H9 (cell line): ENCODE measurements at regions not wholly inside any gene's neighbourhood (a gene's known extent, or its start where the extent isn't known, plus 50 kb on each side); places are given as distances from the start of the nearest gene placed in this dataset.

Experiments used
- DNase-seq: peaks from one replicate; pipeline ENCODE4 v3.0.0-alpha.2; 2017
- H2AFZ ChIP-seq: one replicate; pipeline ENCODE4 v1.6.1; 2013; ENCODE audit warnings: mild to moderate bottlenecking, low read length, control low read depth, moderate library complexity
- H2AK5ac ChIP-seq: 2 replicates; pipeline ENCODE4 v1.6.1; 2013; ENCODE audit warnings: low read length, control low read depth, mixed read lengths; ENCODE audit not compliant: insufficient read length
- H2BK120ac ChIP-seq: one replicate; pipeline ENCODE4 v1.6.1; 2013; ENCODE audit warnings: low read depth, mild to moderate bottlenecking, low read length, control low read depth, inconsistent platforms; ENCODE audit not compliant: poor library complexity, severe bottlenecking
- H2BK12ac ChIP-seq: 2 replicates; pipeline ENCODE4 v1.6.1; 2013; ENCODE audit warnings: low read length, control low read depth, mixed read lengths, low read depth; ENCODE audit not compliant: insufficient read length
- H2BK15ac ChIP-seq: 2 replicates; pipeline ENCODE4 v1.6.1; 2013; ENCODE audit warnings: low read depth, low read length, control low read depth
- H2BK20ac ChIP-seq: one replicate; pipeline ENCODE4 v1.6.1; 2013; ENCODE audit warnings: low read depth, mild to moderate bottlenecking, low read length, control low read depth, inconsistent platforms; ENCODE audit not compliant: poor library complexity, severe bottlenecking
- H2BK5ac ChIP-seq: 2 replicates; pipeline ENCODE4 v1.6.1; 2013; ENCODE audit warnings: low read length, control low read depth, mixed read lengths; ENCODE audit not compliant: insufficient read length
- H3K14ac ChIP-seq: 2 replicates; pipeline ENCODE4 v1.6.1; 2013; ENCODE audit warnings: low read length, control low read depth; ENCODE audit not compliant: insufficient read depth
- H3K18ac ChIP-seq: 2 replicates; pipeline ENCODE4 v1.6.1; 2013; ENCODE audit warnings: low read depth, mild to moderate bottlenecking, mixed read lengths, low read length, control low read depth; ENCODE audit not compliant: insufficient read length
- H3K23ac ChIP-seq: 2 replicates; pipeline ENCODE4 v1.6.1; 2013; ENCODE audit warnings: low read length, control low read depth, mixed read lengths, low read depth; ENCODE audit not compliant: insufficient read length
- H3K23me2 ChIP-seq: 2 replicates; pipeline ENCODE4 v1.6.1; 2013; ENCODE audit warnings: low read depth, mild to moderate bottlenecking, mixed read lengths, low read length, control low read depth; ENCODE audit not compliant: insufficient read length, poor library complexity, severe bottlenecking
- H3K27ac ChIP-seq: 2 replicates; pipeline ENCODE4 v1.5.1; 2013; ENCODE audit warnings: low read length, control low read depth, mixed read lengths, low read depth; ENCODE audit not compliant: insufficient read length
- H3K27me3 ChIP-seq: 2 replicates; pipeline ENCODE4 v1.6.1; 2013; ENCODE audit warnings: low read length, control low read depth, inconsistent platforms; ENCODE audit not compliant: insufficient read depth
- H3K4ac ChIP-seq: 2 replicates; pipeline ENCODE4 v1.6.1; 2013; ENCODE audit warnings: low read depth, mild to moderate bottlenecking, control low read depth, inconsistent platforms, low read length, moderate library complexity
- H3K4me1 ChIP-seq: 2 replicates; pipeline ENCODE4 v1.6.1; 2013; ENCODE audit warnings: low read length, control low read depth, inconsistent platforms; ENCODE audit not compliant: insufficient read depth
- H3K4me2 ChIP-seq: 2 replicates; pipeline ENCODE4 v1.6.1; 2013; ENCODE audit warnings: low read length, control low read depth, mixed read lengths; ENCODE audit not compliant: insufficient read length, insufficient read depth
- H3K56ac ChIP-seq: 2 replicates; pipeline ENCODE4 v1.6.1; 2013; ENCODE audit warnings: low read depth, mild to moderate bottlenecking, mixed read lengths, low read length, control low read depth; ENCODE audit not compliant: insufficient read length
- H3K79me1 ChIP-seq: 2 replicates; pipeline ENCODE4 v1.6.1; 2013; ENCODE audit warnings: low read depth, mild to moderate bottlenecking, moderate library complexity, low read length, control low read depth, inconsistent platforms; ENCODE audit not compliant: insufficient read depth, poor library complexity, severe bottlenecking
- H3K79me2 ChIP-seq: 2 replicates; pipeline ENCODE4 v1.6.1; 2013; ENCODE audit warnings: low read length, control low read depth, inconsistent platforms; ENCODE audit not compliant: insufficient read depth
- H3K9ac ChIP-seq: 2 replicates; pipeline ENCODE4 v1.6.1; 2013; ENCODE audit warnings: low read length, control low read depth, mixed read lengths; ENCODE audit not compliant: insufficient read length; ENCODE audit errors: extremely low read depth
- H3K9me3 ChIP-seq: one replicate; pipeline ENCODE4 v1.6.1; 2013; ENCODE audit warnings: low read depth, low read length, inconsistent platforms; ENCODE audit not compliant: control insufficient read depth
- H3T11ph ChIP-seq: one replicate; pipeline ENCODE4 v1.6.1; 2013; ENCODE audit warnings: mild to moderate bottlenecking, low read length, control low read depth, inconsistent platforms
- H4K20me1 ChIP-seq: one replicate; pipeline ENCODE4 v1.6.1; 2013; ENCODE audit not compliant: control insufficient read depth, insufficient read length, insufficient read depth
- H4K5ac ChIP-seq: 2 replicates; pipeline ENCODE4 v1.6.1; 2013; ENCODE audit warnings: low read depth, mild to moderate bottlenecking, mixed read lengths, low read length, control low read depth; ENCODE audit not compliant: insufficient read length
- H4K8ac ChIP-seq: replicated peaks from 2 replicates; pipeline ENCODE4 v1.6.1; 2013; ENCODE audit warnings: low read length, control low read depth, mixed read lengths, low read depth; ENCODE audit not compliant: insufficient read length
- H4K91ac ChIP-seq: 2 replicates; pipeline ENCODE4 v1.6.1; 2013; ENCODE audit warnings: low read depth, mild to moderate bottlenecking, moderate library complexity, mixed read lengths, low read length, control low read depth; ENCODE audit not compliant: insufficient read length
- H3K27ac Mint-ChIP-seq, 3 experiments: 2 replicates in 2 of 3; 3 replicates in 1 of 3; pipeline ENCODE4 v1.8.0; 2020 to 2021; ENCODE audit warnings: mixed read lengths in 3 of 3, mild to moderate bottlenecking in 1 of 3, moderate library complexity in 1 of 3
- H3K27me3 Mint-ChIP-seq: 2 replicates; pipeline ENCODE4 v1.8.0; 2021; ENCODE audit warnings: low read depth, mild to moderate bottlenecking, moderate library complexity, mixed read lengths
- H3K36me3 Mint-ChIP-seq, 3 experiments: 2 replicates in 2 of 3; 3 replicates in 1 of 3; pipeline ENCODE4 v1.8.0; 2020 to 2021; ENCODE audit warnings: low read depth in 3 of 3, mixed read lengths in 3 of 3; ENCODE audit not compliant: insufficient read depth in 1 of 3
- H3K4me1 Mint-ChIP-seq, 2 experiments: 2 replicates each; pipeline ENCODE4 v1.8.0; 2020; ENCODE audit warnings: mixed read lengths in 2 of 2
- H3K4me3 Mint-ChIP-seq, 2 experiments: 2 replicates in 1 of 2; 3 replicates in 1 of 2; pipeline ENCODE4 v1.8.0; 2020 to 2021; ENCODE audit warnings: mild to moderate bottlenecking in 2 of 2, mixed read lengths in 2 of 2, moderate library complexity in 1 of 2
- H3K9me3 Mint-ChIP-seq, 2 experiments: 2 replicates in 1 of 2; 3 replicates in 1 of 2; pipeline ENCODE4 v1.8.0; 2020; ENCODE audit warnings: mild to moderate bottlenecking in 2 of 2, mixed read lengths in 2 of 2, moderate library complexity in 1 of 2
- WGBS: extraction: QIAGEN DNeasy Blood & Tissue Kit; methylation state at CpG from one replicate; pipeline ENCODE4 v1.1.7; 2013; ENCODE audit warnings: missing lambda C conversion rate, low lambda C conversion rate, mixed read lengths; ENCODE audit not compliant: insufficient read length; ENCODE audit errors: extremely low coverage; 5-methylcytosine and 5-hydroxymethylcytosine counted together
- TF ChIP-seq, protein P1 (sequence below): fragments of 200-600 bp; sonication (generic); conservative IDR thresholded peaks from 3 replicates; pipeline ENCODE4 v1.8.0; 2021; ENCODE audit warnings: antibody characterized with exemption, mild to moderate bottlenecking

DNA sequence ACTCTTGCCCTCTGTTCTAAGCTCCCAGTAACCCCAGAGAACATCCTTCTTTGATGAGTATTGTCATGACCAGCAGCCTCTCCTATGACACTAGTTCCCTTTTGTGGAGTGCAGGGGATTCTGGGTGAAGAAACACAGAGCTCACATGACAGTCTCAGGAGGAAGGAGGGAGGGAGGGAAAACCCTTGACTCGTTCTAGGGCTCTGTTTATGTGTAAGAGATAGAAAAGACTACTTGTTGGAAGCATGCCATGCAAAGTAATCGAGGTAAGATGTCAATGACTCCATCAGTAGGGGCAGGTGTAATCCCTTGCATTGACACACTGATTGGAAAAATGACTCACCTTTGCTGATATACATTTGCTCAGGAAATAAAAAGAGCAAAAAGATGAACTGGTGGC, 190.2 kb upstream of the ELL2 start:
- peaks cover 17 to 28% of the 10 kb centered on the region in 2 experiments for H3K4me1 Mint-ChIP-seq
- H3K23ac ChIP-seq = no peak overlapping the region
- TF ChIP-seq, protein P1, sequence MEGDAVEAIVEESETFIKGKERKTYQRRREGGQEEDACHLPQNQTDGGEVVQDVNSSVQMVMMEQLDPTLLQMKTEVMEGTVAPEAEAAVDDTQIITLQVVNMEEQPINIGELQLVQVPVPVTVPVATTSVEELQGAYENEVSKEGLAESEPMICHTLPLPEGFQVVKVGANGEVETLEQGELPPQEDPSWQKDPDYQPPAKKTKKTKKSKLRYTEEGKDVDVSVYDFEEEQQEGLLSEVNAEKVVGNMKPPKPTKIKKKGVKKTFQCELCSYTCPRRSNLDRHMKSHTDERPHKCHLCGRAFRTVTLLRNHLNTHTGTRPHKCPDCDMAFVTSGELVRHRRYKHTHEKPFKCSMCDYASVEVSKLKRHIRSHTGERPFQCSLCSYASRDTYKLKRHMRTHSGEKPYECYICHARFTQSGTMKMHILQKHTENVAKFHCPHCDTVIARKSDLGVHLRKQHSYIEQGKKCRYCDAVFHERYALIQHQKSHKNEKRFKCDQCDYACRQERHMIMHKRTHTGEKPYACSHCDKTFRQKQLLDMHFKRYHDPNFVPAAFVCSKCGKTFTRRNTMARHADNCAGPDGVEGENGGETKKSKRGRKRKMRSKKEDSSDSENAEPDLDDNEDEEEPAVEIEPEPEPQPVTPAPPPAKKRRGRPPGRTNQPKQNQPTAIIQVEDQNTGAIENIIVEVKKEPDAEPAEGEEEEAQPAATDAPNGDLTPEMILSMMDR = no peak
- no peak overlapping the region for H3T11ph ChIP-seq
- no peak overlapping the region for H2BK120ac ChIP-seq
- DNase-seq = no peak
- no peak overlapping the region for H4K91ac ChIP-seq
- H3K4ac ChIP-seq = no peak overlapping the region
- no peaks in the 10 kb centered on the region for H3K79me1 ChIP-seq
- no peak overlapping the region for H3K14ac ChIP-seq
- H2BK15ac ChIP-seq = no peak overlapping the region
- H3K27ac ChIP-seq = no peak overlapping the region
- H2BK5ac ChIP-seq = no peak overlapping the region
- no peak overlapping the region for H3K56ac ChIP-seq
- no peaks in the 10 kb centered on the region for H4K20me1 ChIP-seq
- no peak overlapping the region for H3K4me2 ChIP-seq
- H2AFZ ChIP-seq = no peak overlapping the region
- H2BK20ac ChIP-seq = no peak overlapping the region
- H3K23me2 ChIP-seq = no peaks in the 10 kb centered on the region
- H3K27me3 ChIP-seq = no peaks in the 10 kb centered on the region
- WGBS = no CpG with 5 or more reads among the region's 2 CpGs
- no peaks in the 10 kb centered on the region for H3K36me3 Mint-ChIP-seq
- no peaks in the 10 kb centered on the region for H3K27me3 Mint-ChIP-seq
- H2AK5ac ChIP-seq = no peak overlapping the region
- no peak overlapping the region for H2BK12ac ChIP-seq
- no peaks in the 10 kb centered on the region for H3K9me3 ChIP-seq
- no peak overlapping the region for H3K18ac ChIP-seq
- H3K9ac ChIP-seq = no peak overlapping the region
- H3K27ac Mint-ChIP-seq = no peak overlapping the region
- H3K4me1 ChIP-seq = peaks cover 4% of the 10 kb centered on the region
- no peak overlapping the region for H4K5ac ChIP-seq
- no peaks in the 10 kb centered on the region for H3K79me2 ChIP-seq
- H4K8ac ChIP-seq = no peak overlapping the region
- H3K4me3 Mint-ChIP-seq = no peak overlapping the region
- no peaks in the 10 kb centered on the region for H3K9me3 Mint-ChIP-seq
